ENCODE measurements at regions not wholly inside any gene's neighbourhood (a gene's known extent, or its start where the extent isn't known, plus 50 kb on each side); places are given as distances from the start of the nearest gene placed in this dataset.

- TF ChIP-seq CTCF (IDR thresholded peaks at IDR 0.05; ENCODE audit: low read depth, low read length), result no peak
- no peak for TF ChIP-seq MAX (IDR thresholded peaks at IDR 0.05; ENCODE audit: low read depth, low read length)
- TF ChIP-seq POLR2A (IDR thresholded peaks at IDR 0.05; ENCODE audit: extremely low read depth, insufficient read length), result no peak
- TF ChIP-seq MYC (IDR thresholded peaks at IDR 0.05; ENCODE audit: low read depth, low read length), result no peak
Observed at GRCh38 chr6:4488389-4488788, 287.8 kb upstream of the CDYL start.
